ENCODE measurements at regions not wholly inside any gene's neighbourhood (a gene's known extent, or its start where the extent isn't known, plus 50 kb on each side); places are given as distances from the start of the nearest gene placed in this dataset.
"Not testable (repeated sequence)": the region's sequence is repeated elsewhere in the genome, so short reads cannot be mapped to it uniquely, and the experiment has no call there.

DNA sequence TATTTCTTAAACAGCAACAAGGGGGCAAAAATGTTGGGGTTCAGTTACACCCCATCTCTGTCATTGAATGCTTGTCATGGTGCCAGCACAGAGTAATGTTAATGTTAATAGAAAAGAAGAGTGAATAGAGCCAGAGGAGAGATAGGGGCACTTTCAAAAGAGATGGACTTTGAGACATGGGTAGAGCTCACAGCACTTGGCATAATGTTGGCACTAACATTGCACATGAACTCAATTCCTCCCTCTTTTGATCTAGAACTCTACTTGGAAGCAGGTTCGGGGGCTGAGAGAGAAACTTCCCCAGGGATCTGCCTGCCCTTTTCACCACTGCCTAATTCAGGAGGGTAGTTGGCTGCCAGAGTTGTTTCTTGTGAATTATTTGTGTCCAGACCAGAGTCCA, 188.0 kb upstream of the ADRA1D start:
- H3K9me3 ChIP-seq (ENCODE audit: control insufficient read depth in 3 of 3, low read length in 3 of 3), result no peaks in the 10 kb centered on the region
- no peak overlapping the region for H3K4me3 ChIP-seq (ENCODE audit: low read length in 3 of 3)
- no peaks in the 10 kb centered on the region for H3K4me1 ChIP-seq (ENCODE audit: control insufficient read depth in 3 of 3, insufficient read depth in 3 of 3, low read length in 3 of 3)
- no peak overlapping the region for H3K9ac ChIP-seq (ENCODE audit: low read depth in 1 of 3, low read length in 3 of 3)
- peaks cover 0 to 3% (median 0%) of the 10 kb centered on the region in 3 donors for H3K27me3 ChIP-seq (ENCODE audit: control insufficient read depth in 3 of 3, insufficient read depth in 3 of 3, low read length in 3 of 3)
- no peaks in the 10 kb centered on the region for H3K36me3 ChIP-seq (ENCODE audit: control insufficient read depth in 3 of 3, insufficient read depth in 3 of 3, low read length in 3 of 3)
- H3K27ac ChIP-seq (ENCODE audit: low read depth, low read length), result no peak overlapping the region

GRCh38 chr20:4435671-4436455, 186.8 kb upstream of the ADRA1D start:
- Histone ChIP-seq H3K9me3 (ENCODE audit: control insufficient read depth in 3 of 3, low read length in 3 of 3) (no peaks in the 10 kb centered on the region), H3K4me3 (ENCODE audit: low read length in 3 of 3) (no peak overlapping the region), H3K4me1 (ENCODE audit: control insufficient read depth in 3 of 3, insufficient read depth in 3 of 3, low read length in 3 of 3) (no peaks in the 10 kb centered on the region), H3K27ac (ENCODE audit: low read depth, low read length) (no peak overlapping the region), H3K9ac (ENCODE audit: low read depth in 1 of 3, low read length in 3 of 3) (no peak overlapping the region), H3K27me3 (ENCODE audit: control insufficient read depth in 3 of 3, insufficient read depth in 3 of 3, low read length in 3 of 3) (peaks cover 0 to 3% (median 0%) of the 10 kb centered on the region in 3 donors), H3K36me3 (ENCODE audit: control insufficient read depth in 3 of 3, insufficient read depth in 3 of 3, low read length in 3 of 3) (no peaks in the 10 kb centered on the region)

DNA sequence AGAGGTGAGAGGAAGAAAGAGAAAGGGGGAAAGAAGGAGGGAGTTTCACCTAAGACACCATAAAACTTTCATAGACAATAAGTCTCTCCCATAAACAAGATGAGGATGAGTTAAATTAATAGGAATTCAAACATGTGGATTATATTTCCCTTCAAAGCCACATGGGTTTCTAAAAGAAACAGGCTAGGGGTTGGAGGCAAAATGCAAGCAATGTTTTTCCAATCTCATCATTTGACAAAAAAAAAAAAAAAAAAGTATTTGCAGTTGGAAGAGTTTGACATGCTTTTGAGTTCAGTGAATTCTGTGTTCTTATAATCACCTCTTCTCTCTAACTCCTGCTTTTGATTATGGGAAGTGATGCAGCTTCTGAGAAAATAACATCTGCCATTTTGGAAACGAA, 186.1 kb upstream of the ADRA1D start:
- Histone ChIP-seq H3K4me3 (ENCODE audit: low read length in 3 of 3) (no peak overlapping the region), H3K27me3 (ENCODE audit: control insufficient read depth in 3 of 3, insufficient read depth in 3 of 3, low read length in 3 of 3) (peaks cover 0 to 3% (median 0%) of the 10 kb centered on the region in 3 donors), H3K27ac (ENCODE audit: low read depth, low read length) (no peak overlapping the region), H3K9me3 (ENCODE audit: control insufficient read depth in 3 of 3, low read length in 3 of 3) (no peaks in the 10 kb centered on the region), H3K9ac (ENCODE audit: low read depth in 1 of 3, low read length in 3 of 3) (no peak overlapping the region), H3K4me1 (ENCODE audit: control insufficient read depth in 3 of 3, insufficient read depth in 3 of 3, low read length in 3 of 3) (no peaks in the 10 kb centered on the region), H3K36me3 (ENCODE audit: control insufficient read depth in 3 of 3, insufficient read depth in 3 of 3, low read length in 3 of 3) (no peaks in the 10 kb centered on the region)

- Histone ChIP-seq H3K27ac (ENCODE audit: low read depth, low read length) (no peak overlapping the region), H3K9ac (ENCODE audit: low read depth in 1 of 3, low read length in 3 of 3) (no peak overlapping the region), H3K4me1 (ENCODE audit: control insufficient read depth in 3 of 3, insufficient read depth in 3 of 3, low read length in 3 of 3) (no peaks in the 10 kb centered on the region), H3K36me3 (ENCODE audit: control insufficient read depth in 3 of 3, insufficient read depth in 3 of 3, low read length in 3 of 3) (no peaks in the 10 kb centered on the region), H3K27me3 (ENCODE audit: control insufficient read depth in 3 of 3, insufficient read depth in 3 of 3, low read length in 3 of 3) (peaks cover 0 to 3% (median 0%) of the 10 kb centered on the region in 3 donors), H3K9me3 (ENCODE audit: control insufficient read depth in 3 of 3, low read length in 3 of 3) (no peaks in the 10 kb centered on the region), H3K4me3 (ENCODE audit: low read length in 3 of 3) (no peak overlapping the region)
Measured at GRCh38 chr20:4434681-4435080, 185.6 kb upstream of the ADRA1D start.

DNA sequence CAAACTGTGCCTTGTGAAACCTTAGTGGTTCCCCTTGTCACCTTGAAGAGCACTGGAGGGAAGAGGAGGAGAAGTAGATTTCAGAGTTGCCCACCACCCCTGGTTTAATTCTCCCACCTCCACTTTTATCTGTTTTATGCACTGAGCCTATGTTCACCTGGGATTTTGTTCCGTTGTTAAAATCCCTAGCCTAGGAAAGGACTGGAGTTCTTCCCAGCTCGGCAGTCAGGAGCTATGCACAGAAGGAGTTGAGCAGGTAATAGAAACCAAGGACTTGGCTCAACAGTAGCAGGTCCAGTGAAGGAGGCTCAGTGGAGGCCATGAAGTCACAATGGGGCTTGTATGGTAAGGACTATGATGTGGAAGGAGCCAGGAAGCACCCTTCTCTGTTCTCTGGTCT, 182.4 kb upstream of the ADRA1D start:
- no peaks in the 10 kb centered on the region for H3K27me3 ChIP-seq (ENCODE audit: control insufficient read depth in 3 of 3, insufficient read depth in 3 of 3, low read length in 3 of 3)
- no peak overlapping the region for H3K9ac ChIP-seq (ENCODE audit: low read depth in 1 of 3, low read length in 3 of 3)
- H3K4me1 ChIP-seq (ENCODE audit: control insufficient read depth in 3 of 3, insufficient read depth in 3 of 3, low read length in 3 of 3), result no peaks in the 10 kb centered on the region
- H3K27ac ChIP-seq (ENCODE audit: low read depth, low read length), result no peak overlapping the region
- no peaks in the 10 kb centered on the region for H3K9me3 ChIP-seq (ENCODE audit: control insufficient read depth in 3 of 3, low read length in 3 of 3)
- H3K36me3 ChIP-seq (ENCODE audit: control insufficient read depth in 3 of 3, insufficient read depth in 3 of 3, low read length in 3 of 3), result no peaks in the 10 kb centered on the region
- no peak overlapping the region for H3K4me3 ChIP-seq (ENCODE audit: low read length in 3 of 3)

DNA sequence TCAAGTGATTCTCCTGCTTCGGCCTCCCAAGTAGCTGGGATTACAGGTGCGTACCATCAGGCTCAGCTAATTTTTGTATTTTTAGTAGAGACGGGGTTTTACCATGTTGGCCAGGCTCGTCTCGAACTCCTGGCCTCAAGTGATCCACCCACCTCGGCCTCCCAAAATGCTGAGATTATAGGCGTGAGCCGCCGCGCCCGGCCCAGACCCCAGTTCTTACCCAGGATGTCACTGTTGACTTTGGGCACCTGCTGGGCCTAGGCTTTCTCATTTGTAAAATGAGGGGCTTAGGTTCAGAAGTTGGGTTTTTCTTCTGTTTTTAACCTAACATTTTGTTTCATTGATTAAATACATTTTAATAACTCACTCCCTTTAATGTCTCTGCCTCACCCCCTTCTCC, 181.7 kb upstream of the ADRA1D start:
- H3K4me3 ChIP-seq (ENCODE audit: low read length in 3 of 3); H3K27ac ChIP-seq (ENCODE audit: low read depth, low read length); H3K9me3 ChIP-seq (ENCODE audit: control insufficient read depth in 3 of 3, low read length in 3 of 3); H3K4me1 ChIP-seq (ENCODE audit: control insufficient read depth in 3 of 3, insufficient read depth in 3 of 3, low read length in 3 of 3); H3K36me3 ChIP-seq (ENCODE audit: control insufficient read depth in 3 of 3, insufficient read depth in 3 of 3, low read length in 3 of 3); H3K27me3 ChIP-seq (ENCODE audit: control insufficient read depth in 3 of 3, insufficient read depth in 3 of 3, low read length in 3 of 3); H3K9ac ChIP-seq (ENCODE audit: low read depth in 1 of 3, low read length in 3 of 3): not testable (repeated sequence)

- Histone ChIP-seq H3K36me3 (ENCODE audit: control insufficient read depth in 3 of 3, insufficient read depth in 3 of 3, low read length in 3 of 3) (no peaks in the 10 kb centered on the region), H3K9me3 (ENCODE audit: control insufficient read depth in 3 of 3, low read length in 3 of 3) (no peaks in the 10 kb centered on the region), H3K4me1 (ENCODE audit: control insufficient read depth in 3 of 3, insufficient read depth in 3 of 3, low read length in 3 of 3) (no peaks in the 10 kb centered on the region), H3K27ac (ENCODE audit: low read depth, low read length) (no peak overlapping the region), H3K27me3 (ENCODE audit: control insufficient read depth in 3 of 3, insufficient read depth in 3 of 3, low read length in 3 of 3) (no peaks in the 10 kb centered on the region), H3K4me3 (ENCODE audit: low read length in 3 of 3) (no peak overlapping the region), H3K9ac (ENCODE audit: low read depth in 1 of 3, low read length in 3 of 3) (no peak overlapping the region)
Measured at GRCh38 chr20:4427940-4428586, 179.0 kb upstream of the ADRA1D start.

- no peak overlapping the region for H3K9ac ChIP-seq (ENCODE audit: low read depth in 1 of 3, low read length in 3 of 3)
- peaks cover 0 to 2% (median 0%) of the 10 kb centered on the region in 3 donors for H3K27me3 ChIP-seq (ENCODE audit: control insufficient read depth in 3 of 3, insufficient read depth in 3 of 3, low read length in 3 of 3)
- H3K27ac ChIP-seq (ENCODE audit: low read depth, low read length), result no peak overlapping the region
- no peak overlapping the region for H3K4me3 ChIP-seq (ENCODE audit: low read length in 3 of 3)
- peaks cover 0 to 2% (median 0%) of the 10 kb centered on the region in 3 donors for H3K9me3 ChIP-seq (ENCODE audit: control insufficient read depth in 3 of 3, low read length in 3 of 3)
- H3K36me3 ChIP-seq (ENCODE audit: control insufficient read depth in 3 of 3, insufficient read depth in 3 of 3, low read length in 3 of 3), result no peaks in the 10 kb centered on the region
- no peaks in the 10 kb centered on the region for H3K4me1 ChIP-seq (ENCODE audit: control insufficient read depth in 3 of 3, insufficient read depth in 3 of 3, low read length in 3 of 3)
Measured at GRCh38 chr20:4418141-4418540, 169.1 kb upstream of the ADRA1D start.

DNA sequence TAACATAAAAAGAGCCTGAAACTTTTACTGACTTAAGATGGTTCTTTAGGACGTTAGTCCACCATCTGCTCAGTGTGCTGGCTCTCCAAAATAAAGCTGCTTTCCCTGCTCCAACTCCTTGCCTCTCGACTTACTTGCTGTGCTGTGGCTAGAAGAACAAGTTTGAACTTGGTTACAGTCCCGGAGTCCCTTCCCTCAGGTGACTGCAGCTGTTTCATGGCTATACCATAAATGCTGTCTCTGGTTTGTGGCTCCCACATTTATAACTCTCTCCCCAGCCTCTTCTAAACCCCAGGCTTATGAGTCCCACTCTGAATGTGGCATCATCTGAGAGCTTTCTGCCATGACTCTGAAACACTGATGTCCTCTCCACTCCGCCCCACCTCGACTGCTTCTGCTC, 166.2 kb upstream of the ADRA1D start:
- H3K9me3 ChIP-seq (ENCODE audit: control insufficient read depth in 3 of 3, low read length in 3 of 3), result no peaks in the 10 kb centered on the region
- H3K9ac ChIP-seq (ENCODE audit: low read depth in 1 of 3, low read length in 3 of 3), result no peak overlapping the region
- H3K4me1 ChIP-seq (ENCODE audit: control insufficient read depth in 3 of 3, insufficient read depth in 3 of 3, low read length in 3 of 3), result no peaks in the 10 kb centered on the region

DNA sequence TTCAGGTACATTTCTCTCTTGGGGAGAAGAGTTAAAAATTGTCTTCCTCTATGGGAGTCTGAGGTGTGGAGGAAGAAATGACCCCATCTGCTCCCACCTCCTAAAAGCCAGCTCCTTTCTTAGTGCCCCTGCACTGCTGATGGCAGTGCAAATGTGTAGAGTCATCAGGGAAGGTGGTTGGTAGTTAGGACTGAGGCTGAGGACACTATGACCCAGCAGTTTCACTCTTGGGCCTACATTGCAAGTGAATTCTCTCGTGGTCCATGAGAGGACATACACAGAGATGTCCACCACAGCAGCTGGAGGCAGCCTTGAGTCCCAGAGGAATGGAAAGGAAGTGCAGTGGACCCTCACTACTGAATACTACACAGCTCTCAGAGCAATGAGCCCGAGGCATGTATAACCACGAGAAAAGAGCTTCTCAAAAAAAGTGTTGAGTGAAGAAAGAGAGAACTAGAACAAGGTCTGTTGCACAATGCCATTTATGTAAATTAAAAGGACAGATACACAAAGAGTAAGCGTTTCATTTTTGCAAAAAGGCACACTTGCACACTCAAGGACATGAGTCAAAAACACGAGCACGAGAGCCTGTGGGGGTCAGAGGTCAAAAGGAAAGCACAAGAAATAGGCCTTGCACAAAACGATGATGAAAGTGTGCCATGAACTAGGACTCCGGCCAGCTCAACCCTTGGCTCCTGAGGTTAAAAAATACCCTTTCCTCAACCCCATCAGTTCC, 164.4 kb upstream of the ADRA1D start:
- no peak overlapping the region for H3K27ac ChIP-seq (ENCODE audit: low read depth, low read length)
- no peak overlapping the region for H3K4me3 ChIP-seq (ENCODE audit: low read length in 3 of 3)
- H3K27me3 ChIP-seq (ENCODE audit: control insufficient read depth in 3 of 3, insufficient read depth in 3 of 3, low read length in 3 of 3), result no peaks in the 10 kb centered on the region
- H3K9ac ChIP-seq (ENCODE audit: low read depth in 1 of 3, low read length in 3 of 3), result no peak overlapping the region
- no peaks in the 10 kb centered on the region for H3K9me3 ChIP-seq (ENCODE audit: control insufficient read depth in 3 of 3, low read length in 3 of 3)
- H3K36me3 ChIP-seq (ENCODE audit: control insufficient read depth in 3 of 3, insufficient read depth in 3 of 3, low read length in 3 of 3), result no peaks in the 10 kb centered on the region
- no peaks in the 10 kb centered on the region for H3K4me1 ChIP-seq (ENCODE audit: control insufficient read depth in 3 of 3, insufficient read depth in 3 of 3, low read length in 3 of 3)

More for the DNA sequence above, 166.2 kb upstream of the ADRA1D start:
- no peaks in the 10 kb centered on the region for H3K36me3 ChIP-seq (ENCODE audit: control insufficient read depth in 3 of 3, insufficient read depth in 3 of 3, low read length in 3 of 3)
- H3K4me3 ChIP-seq (ENCODE audit: low read length in 3 of 3), result no peak overlapping the region
- H3K27me3 ChIP-seq (ENCODE audit: control insufficient read depth in 3 of 3, insufficient read depth in 3 of 3, low read length in 3 of 3), result no peaks in the 10 kb centered on the region
- no peak overlapping the region for H3K27ac ChIP-seq (ENCODE audit: low read depth, low read length)
